ENCODE measurements at regions not wholly inside any gene's neighbourhood (a gene's known extent, or its start where the extent isn't known, plus 50 kb on each side); places are given as distances from the start of the nearest gene placed in this dataset.

DNA sequence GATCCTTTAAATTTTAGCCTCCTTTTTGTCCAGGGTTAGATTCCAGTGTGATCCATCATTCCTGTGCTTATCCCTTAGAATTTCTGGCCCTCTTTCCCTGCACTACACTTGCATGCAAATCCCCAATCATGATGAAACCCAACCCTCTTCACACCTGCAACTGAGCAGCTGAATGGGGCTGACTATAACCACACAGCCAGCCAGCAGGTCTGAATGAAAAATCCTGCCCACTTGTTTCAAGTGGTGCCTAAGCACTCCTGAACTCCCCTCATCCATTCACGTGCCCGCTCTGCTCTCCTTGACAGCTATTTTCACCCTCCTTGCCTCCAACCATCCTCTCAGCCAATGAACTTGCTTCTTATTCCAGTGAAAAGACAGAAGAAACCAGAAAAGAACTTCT, 80.5 kb upstream of the AFF3 start:
- no peak for DNase-seq (ENCODE audit: low read depth)

DNA sequence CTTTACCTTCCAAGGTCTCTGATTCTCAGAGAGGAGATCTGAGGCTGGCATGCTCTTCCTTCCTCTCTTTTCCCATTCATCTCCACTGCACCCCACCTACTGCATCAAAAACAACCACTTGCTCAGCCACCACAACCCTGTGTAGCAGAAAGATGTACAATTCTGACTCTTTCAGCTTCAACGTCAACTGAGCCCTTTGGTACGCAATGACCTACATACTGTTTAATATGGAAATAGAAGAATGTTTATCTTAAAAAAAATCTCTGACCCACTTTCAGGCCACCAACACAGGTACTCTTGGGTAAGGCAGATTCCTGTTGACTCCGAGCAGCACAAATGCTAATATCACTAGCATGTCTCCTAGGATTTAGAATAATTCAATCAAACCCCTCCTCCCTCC, 76.2 kb upstream of the AFF3 start:
- no peak for DNase-seq (ENCODE audit: low read depth)

DNA sequence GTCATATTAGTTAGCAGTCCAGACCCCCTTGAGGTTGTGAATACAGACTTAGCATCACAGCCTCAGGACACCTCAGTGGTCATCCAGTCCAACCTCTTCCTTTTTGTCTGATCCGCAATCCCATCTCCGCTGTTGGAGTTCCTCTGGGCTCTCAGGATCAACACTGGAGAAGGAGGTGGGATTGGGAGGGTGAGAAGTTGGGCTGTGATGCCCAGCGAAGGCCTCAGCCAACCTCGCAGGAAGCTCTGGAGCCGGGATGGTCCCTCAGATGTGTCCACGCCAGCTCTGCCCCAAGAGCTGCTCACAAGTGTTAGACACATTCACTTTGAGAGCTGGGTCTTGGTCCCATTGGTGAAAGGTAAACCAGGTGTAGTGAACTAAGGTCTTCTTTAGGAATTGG, 74.9 kb upstream of the AFF3 start:
- DNase-seq (ENCODE audit: low read depth), result no peak

DNA sequence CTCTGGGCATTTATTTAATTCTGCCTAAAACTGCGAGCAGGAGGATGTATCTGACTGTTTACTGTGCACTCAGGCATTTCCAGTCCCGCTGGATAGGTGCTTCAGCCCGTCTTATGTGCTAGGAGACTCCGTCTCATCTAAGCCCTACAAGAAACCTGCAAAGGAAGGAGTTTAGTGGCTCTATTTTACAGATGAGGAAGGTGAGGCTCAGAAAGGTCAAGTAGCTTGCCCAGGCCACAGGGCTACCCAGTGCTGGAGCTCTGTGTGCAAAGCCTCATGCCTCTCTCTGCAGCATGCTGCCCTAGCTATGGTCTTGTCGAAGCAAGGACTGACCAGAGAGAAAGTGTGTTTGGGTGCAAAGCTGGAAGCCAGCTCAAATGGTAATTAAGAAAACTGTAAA, 73.6 kb upstream of the AFF3 start:
- DNase-seq (ENCODE audit: low read depth), result no peak

DNA sequence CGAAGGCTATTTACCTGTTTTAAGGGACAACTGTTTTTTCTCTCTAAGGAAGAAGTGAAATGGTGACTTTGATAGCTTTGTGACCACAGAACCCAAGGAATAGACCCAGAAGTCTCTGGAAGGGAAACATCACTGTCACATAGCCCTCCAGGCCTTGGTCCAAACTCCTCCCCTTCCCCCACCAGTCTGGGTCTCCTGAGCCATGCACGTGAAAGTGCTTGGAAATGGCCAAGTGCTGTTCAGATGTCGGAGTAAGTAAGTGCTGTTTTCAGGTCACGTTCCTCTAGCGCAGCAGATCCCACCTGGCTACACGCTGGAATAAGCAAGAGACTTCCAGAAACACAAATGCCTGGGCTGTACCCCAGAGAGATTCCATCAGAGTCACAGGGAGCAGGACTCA, 73.0 kb upstream of the AFF3 start:
- no peak for DNase-seq (ENCODE audit: low read depth)

DNA sequence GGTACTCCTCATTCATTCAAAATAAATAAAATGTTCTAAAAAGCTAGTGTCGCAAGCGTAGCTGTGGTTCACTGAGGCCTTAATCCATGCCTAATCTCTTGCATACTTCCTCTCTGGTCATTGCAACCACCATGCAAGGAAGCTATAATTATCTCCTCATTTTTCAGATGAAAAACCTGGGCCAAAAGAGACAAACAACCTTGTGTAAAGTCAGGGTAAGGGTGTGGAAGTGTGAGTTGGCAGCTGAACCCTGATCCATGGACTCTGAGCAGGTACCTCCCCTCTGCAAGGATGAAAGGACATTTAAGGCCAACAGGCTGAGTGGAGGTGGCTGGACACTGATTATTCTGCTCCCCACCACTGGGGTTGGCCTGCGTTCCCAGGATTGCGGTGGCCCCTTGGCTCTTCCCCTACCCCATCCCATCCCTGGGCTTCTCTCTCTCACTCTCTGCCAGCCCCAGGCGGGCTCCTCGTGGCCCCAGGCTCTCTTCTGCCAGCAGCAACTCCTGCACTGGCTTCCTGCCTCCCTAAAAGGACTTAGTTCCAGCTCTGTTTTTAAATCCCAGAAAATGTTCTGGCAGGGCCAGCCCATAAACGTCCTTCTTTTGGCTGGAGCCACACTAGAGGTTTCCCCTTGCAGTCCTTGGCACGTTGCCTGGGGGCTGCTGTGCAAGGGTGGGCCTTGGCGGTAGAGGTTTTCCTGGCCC, 72.0 kb upstream of the AFF3 start:
- no peak for DNase-seq (ENCODE audit: low read depth)

DNA sequence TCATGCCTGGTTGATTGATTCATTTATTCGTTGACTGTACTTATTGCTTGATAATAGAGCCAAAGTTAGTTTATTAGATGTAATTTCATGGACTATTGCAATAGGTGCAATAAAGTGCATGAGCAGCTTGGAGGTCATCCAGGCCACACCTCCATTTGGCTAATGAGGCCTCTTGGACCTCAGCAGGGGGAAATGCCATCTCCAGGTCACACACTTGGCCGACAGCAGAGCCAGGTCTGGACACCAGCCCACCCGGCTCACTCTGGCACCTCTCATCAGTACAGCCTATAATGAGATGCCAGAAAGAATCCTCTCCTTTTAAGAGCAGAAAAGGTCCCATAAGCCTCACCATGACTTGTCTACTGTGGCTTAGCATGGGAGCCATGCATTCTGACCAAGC, 71.2 kb upstream of the AFF3 start:
- peak; percentile 11 for DNase-seq (ENCODE audit: low read depth)

DNA sequence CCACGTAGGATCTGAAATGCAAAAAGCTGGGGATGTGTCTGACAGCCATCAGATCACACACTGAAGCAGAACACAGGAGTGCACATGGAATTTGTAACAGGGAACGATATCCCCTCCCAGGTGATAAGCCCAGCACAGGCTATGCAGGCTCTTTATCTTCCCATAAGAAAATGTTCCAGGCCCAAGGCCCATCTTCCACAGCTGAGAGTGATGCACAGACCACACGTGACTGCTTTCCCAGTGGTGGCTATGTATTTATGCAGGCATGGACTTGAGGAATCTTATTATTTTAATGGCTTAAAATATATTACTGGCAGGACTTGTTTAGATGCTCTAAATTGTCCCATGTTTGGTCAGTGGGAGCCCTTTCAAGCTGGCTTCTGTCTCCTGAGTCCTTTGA, 70.5 kb upstream of the AFF3 start:
- no peak for DNase-seq (ENCODE audit: low read depth)

DNA sequence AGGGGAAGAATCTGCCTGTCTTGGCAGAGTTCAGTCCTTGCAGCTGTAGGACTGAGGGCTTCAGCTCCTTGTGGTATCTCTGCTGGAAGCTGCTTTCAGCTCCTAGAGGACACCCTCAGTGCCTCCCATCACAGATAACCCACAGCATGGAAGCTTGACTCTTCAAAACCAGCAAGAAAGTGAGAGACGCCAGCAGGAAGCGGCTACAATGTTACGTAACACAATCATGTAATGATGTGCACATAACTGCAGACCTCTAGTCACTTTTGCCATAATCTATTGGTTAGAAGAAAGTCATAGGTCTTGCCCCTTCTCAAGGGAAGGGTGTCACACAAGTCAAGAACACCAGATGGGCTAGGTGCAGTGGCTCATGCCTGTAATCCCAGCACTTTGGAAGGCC, 69.1 kb upstream of the AFF3 start:
- DNase-seq (ENCODE audit: low read depth), result no peak

DNA sequence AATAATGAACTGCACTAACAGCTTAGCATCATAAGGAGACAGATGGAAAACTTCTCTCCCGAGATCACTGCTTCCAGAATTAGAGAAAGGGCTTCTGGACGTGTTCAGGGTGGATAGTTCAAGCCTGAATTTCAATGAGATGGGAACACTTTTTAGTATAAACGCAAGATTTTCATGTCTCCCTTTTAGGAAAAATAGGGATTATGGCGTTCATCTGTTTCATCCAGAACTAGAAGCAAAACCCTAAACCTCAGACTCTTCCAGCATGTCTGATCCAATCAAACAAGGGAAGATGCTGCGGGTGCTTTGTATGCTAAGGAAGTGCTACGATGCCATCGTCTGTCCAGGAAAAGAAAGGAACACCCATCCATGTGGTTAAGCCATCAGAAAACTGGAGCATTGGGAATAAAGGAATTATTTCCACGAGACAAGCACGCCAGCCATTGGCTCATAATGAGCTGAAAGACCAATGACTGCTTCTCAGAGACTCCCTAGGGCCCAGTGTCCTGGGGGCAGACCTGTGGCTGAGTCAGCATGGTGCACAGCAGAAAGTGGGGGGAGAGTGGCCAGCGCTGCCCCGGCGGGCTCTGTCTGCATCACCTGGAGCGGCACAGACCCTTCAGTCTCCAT, 65.9 kb upstream of the AFF3 start:
- no peak for DNase-seq (ENCODE audit: low read depth)

DNA sequence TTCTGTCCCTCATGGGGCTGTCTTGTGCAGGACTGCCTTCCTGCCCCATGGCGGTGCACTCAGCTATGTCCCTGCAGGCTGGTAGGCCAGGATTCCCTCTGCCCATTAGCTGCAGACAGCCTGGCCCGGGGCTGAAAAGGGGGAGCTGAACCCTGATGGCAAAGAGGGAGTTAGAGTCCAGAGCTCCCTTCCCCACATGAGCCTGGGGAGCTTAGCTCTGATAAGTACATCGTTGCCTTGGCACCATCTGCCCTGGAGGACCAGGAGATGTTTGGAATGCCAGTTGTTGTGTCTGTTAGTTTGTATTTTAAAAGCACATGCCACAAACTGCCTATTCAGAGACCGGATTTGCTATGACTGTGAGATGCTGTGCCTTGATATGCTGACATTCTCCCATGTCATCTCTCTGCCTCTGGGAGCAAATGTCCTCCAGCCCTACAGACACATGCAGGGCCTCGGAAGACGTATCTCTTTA, 65.1 kb upstream of the AFF3 start:
- DNase-seq (ENCODE audit: low read depth), result no peak

DNA sequence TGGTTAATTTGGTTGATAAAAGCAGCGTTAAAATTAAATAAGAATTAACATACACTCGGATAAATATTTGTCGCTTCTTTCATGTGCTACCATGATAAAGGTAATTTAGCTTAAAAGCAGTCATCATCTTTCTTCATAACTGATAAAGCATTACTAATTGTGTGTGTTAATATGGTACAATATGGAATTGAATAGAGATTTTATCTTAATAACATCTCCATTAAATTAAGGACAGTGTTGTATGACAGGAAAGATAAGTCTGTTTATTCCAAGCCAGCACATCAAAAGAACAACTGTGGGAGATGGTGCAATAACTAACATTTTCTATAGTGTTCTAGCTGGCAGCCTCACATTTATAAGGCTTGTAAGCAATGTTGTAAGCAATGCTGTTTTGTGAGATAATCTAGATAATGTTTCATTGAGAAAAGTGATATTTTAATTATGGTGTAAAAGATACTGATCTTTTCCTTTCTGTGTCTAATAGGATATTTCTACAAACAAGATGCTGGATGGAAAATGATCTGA, 64.4 kb upstream of the AFF3 start:
- no peak for DNase-seq (ENCODE audit: low read depth)

DNA sequence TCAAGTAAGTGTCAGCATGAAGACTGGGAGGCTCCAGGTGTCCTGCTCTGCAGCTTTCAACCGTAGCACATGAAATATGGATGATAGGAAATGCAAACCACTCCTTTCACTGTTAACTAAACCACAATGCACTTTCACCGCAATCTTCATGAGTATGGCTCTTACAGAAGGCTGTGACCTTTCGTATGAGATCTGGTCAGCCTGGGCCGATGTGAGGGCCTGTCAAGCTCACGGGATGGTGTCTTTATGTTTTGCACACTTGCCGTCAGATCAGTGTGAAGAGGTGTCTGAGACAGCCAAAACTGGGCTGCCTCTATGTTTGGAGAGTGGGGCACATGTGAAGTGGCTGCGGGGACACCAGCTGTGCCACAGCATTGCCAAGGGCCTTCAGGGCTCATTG, 62.8 kb upstream of the AFF3 start:
- no peak for DNase-seq (ENCODE audit: low read depth)

DNA sequence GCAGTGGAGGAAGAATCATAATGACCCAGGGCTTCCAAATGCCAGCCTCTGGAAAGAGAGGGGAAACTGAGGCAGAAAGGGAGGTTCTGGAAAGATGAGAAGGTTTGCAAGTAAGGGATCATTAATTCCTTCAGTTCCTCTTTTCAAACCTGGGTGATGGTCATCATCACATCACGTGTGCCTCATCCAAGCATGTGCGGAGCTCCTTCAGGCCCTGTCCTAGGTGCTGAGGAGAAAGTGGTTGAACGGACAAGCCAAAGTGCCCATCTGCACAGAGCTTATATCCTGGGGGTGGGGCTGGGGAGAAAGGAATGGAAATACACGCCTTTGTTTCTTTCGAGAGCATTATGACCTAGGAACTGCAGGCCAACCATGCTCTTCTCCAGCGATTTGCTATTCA, 60.2 kb upstream of the AFF3 start:
- no peak for DNase-seq (ENCODE audit: low read depth)

DNA sequence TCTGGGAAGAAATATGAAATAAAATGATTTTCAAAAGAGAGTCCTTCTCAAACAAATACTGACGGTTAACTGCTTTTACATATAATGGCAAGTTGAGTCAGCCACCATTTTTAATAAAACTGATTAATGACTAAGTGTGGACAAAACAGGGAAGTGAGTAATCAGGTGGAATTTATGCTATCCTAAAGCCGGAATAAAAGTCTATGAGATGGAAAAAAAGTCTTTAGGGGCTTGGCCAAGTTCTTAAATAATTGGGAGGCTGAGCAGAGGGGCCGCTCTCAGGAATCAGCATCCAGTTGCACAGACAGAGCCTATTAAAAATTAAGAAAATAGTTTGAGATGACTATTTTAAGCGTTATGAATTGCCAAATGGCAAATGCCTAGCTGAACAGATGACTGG, 58.6 kb upstream of the AFF3 start:
- no peak for DNase-seq (ENCODE audit: low read depth)

DNA sequence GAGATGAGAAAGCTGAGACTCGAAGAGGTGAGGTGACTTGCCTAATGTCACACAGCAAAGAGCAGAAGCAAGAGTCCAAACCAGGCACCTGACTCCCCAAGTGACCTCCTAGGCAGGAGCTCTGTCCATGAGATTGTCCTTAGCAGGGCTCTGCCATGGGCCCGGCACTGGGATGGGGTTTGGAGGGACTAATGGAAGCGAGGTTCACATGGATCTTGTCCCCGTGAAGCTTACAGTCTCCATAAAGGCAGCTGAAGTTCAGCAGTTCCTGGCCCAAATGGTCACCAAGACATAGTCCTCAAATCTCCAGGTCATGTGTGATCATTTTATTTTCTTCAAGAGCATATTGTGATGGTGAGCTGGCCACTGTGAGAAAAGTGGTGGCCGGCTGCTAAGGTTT, 57.0 kb upstream of the AFF3 start:
- DNase-seq (ENCODE audit: low read depth), result no peak

DNA sequence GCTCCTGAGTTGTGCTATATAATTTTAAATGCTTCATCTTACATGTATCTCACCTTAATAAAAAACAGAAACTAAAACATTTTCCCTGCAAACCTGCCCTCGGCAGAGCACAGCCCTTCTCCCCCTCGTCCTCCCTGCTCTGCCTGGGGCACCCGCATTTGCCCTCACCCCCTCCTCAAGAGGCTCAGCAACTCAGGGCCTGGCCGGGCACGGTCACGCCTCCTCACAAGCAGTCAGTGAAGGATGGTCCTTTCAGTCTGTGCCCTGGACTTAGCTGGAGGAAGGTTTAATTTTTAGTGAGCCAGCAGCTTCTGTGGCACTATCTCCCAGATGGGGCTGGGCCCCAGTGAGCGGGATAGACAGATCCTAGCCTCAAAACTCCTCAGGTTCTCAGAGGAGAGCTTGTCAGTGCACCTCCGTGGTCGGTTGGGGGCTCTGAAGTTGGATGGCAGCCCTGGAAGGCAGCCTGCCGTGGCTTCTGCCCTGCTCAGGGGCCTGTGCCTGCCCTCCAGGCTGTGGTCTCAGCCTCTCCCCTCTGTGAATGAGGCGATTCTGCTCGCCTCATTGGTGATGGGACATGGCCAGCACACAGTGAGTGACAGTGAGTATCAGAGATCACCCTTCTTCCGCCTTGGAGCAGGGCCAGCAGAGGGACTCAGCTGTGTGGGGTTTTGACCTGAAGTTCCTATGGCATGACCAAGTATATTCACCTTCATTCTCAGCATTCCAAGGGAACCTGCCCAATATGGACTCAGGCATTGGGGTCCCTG, 56.3 kb upstream of the AFF3 start:
- peak; percentile 42 for DNase-seq (ENCODE audit: low read depth)

DNA sequence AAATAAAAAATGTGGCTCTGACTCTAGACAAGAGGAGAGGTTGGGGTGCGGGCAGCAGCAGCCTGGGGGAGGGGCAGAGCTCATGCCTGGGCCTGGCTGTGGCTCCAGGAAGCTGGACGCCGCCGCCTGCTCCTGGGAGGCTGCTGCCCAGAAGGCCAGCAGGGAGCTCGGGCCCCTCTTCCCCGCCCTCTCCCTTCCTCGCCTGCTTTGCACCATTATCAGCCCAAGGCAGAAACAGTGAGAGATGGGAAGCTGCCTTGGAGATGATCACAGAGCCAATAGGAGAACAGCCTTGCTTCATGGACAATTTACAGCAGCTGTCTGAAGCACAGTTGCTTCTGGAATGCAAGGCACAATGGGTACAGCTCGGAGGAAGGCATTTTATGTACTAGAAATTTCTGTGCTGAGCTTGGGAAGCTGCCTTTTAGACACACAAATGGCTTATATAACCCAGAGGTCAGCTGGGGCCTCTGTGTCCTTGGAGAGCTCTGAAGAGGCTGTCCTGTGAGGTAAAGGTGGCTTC, 55.3 kb upstream of the AFF3 start:
- DNase-seq (ENCODE audit: low read depth), result no peak

DNA sequence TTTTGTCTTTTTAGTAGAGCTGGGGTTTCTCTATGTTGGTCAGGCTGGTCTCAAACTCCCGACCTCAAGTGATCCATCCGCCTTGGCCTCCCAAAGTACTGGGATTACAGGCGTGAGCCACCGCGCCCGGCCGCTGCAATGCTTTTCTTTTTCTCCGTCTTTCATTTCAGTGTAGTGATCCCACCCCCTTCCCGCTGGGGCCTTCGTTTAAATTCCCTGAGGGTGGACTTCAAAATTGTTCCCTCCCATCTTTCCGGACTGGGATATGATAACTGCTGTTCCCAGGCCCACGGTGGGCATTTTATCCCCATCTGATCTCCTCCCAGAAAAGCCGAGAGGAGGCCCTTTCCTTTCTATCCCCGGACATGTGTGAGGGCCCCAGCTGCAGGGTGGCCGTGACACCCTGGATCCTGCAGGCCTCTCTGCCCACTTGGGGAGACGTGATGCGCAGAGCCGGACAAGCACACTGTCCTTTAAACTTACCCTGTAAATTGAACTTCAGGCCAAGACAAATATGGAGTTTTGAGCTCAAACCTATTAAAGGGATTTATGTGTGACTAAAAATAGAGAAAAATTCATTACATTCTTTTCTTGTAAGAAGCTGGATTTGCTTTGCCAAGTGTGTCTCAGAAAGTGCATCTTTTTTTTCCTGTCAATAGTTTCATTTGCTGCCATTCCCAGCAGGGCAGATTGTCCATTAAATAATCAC, 54.5 kb upstream of the AFF3 start:
- no peak for DNase-seq (ENCODE audit: low read depth)

DNA sequence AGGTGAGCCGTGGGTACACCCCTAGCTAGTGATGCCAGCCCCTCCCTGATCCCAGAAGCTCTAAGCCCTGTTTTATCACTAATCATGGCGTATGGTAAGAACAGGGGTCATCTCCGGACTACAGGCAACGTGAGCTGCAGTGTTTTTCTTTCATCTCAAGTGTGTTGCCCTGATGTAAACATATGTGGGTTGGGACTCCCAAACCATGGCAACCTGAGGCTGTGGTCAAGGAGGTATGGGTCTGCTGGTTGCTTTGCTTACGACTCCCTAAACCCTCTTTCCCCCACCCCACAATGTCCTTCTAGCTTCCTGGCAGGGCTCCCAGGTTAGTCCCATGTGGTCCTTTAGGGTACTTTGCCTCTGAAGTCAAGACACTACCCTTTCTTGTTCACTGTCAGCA, 53.6 kb upstream of the AFF3 start:
- DNase-seq (ENCODE audit: low read depth), result no peak

DNA sequence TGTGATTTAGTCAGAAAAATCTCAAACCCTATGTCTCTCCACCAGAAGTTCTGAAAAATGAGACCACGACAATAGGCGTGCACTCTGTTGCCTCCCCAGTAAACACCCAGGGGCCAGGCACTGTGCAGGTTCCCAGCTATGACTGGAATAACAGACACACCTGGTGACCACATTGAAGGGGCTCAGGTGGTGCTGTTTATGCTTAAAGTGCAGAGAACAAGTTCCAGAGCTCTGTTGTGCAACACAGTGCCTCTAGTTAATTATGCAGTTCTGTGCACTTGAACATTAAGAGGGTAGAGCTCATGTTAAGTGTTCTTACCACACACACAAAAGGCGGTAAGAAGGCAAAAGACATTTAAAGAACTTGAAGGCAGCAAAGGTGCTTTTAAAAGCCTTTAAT, 52.6 kb upstream of the AFF3 start:
- DNase-seq (ENCODE audit: low read depth), result no peak

DNA sequence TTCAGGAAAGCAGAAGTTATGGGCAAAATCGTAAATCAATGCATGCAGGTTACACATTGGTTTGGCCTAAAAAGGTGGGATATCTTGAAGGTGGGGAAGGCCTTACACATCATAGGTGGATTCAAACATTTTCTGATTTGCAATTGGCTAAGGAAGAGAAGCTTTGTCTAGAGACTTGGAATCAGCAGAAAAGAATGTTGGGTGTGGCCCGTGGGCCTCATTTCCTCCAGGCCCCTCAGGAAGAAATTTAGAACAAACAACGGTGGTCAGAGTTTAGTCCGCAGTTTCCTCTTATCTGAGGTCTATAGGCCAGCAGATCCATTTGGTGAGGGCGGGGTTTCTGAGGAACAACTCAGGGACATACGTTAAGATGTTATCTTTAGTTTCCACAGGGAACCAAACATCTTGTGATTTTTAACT, 50.9 kb upstream of the AFF3 start:
- no peak for DNase-seq (ENCODE audit: low read depth)
